A549 (cell line): ENCODE measurements at regions not wholly inside any gene's neighbourhood (a gene's known extent, or its start where the extent isn't known, plus 50 kb on each side); places are given as distances from the start of the nearest gene placed in this dataset.

Source experiments
- ATAC-seq, 2 experiments: fragments of 200-7000 bp in 1 of 2; fragments of >200 bp in 1 of 2; cut with Nextera tagmentation in 1 of 2; cut with Tn5 transposase in 1 of 2; 3 replicates each; pipeline versions ENCODE4 v1.8.0 to v1.9.1; 2018 to 2020; ENCODE audit warnings: mild to moderate bottlenecking in 1 of 2, moderate library complexity in 1 of 2
- CTCF ChIA-PET: fragments of 300-600 bp; sonication (Branson Sonifier 250); formaldehyde crosslinking; extraction: SDS; loops from one replicate; lab custom pipeline; 2021; ENCODE audit warnings: antibody characterized with exemption, inconsistent platforms; lab: Yijun Ruan, JAX
- POLR2A ChIA-PET: fragments of 350-600 bp; formaldehyde crosslinking; extraction: SDS; loops from one replicate; lab custom pipeline; 2021; ENCODE audit warnings: antibody characterized with exemption, inconsistent platforms; lab: Yijun Ruan, JAX
- DNase-seq, 2 experiments: peaks; one replicate each; pipeline versions ENCODE4 v3.0.0 to v3.0.0-alpha.2; 2011 to 2016; ENCODE audit warnings: low read depth in 1 of 2, low spot score in 1 of 2
- FAIRE-seq: peaks from 2 replicates; lab custom pipeline; 2011; peaks lifted over from hg19 to GRCh38; lab: Jason Lieb, UNC
- H3K27ac ChIP-seq, 2 experiments: fragments of >200 bp; sonication (Bioruptor Twin); formaldehyde crosslinking; 3 replicates each; pipeline ENCODE4 v1.5.1; 2016 to 2017
- H3K4me1 ChIP-seq: fragments of >200 bp; sonication (Bioruptor Twin); formaldehyde crosslinking; 3 replicates; pipeline ENCODE4 v1.6.1; 2016
- H3K4me2 ChIP-seq: fragments of >200 bp; sonication (Bioruptor Twin); formaldehyde crosslinking; 3 replicates; pipeline ENCODE4 v1.6.1; 2016
- H3K4me3 ChIP-seq: fragments of >200 bp; sonication (Bioruptor Twin); formaldehyde crosslinking; 3 replicates; pipeline ENCODE4 v1.5.1; 2016
- H3K9me3 ChIP-seq: fragments of >200 bp; sonication (Bioruptor Twin); formaldehyde crosslinking; 3 replicates; pipeline ENCODE4 v1.6.1; 2016
- BCL3 ChIP-seq: fragments of >200 bp; sonication (Bioruptor Twin); formaldehyde crosslinking; IDR thresholded peaks from 3 replicates; pipeline ENCODE4 v1.6.1; 2016
- BHLHE40 ChIP-seq: IDR thresholded peaks from 2 replicates; pipeline ENCODE4 v1.6.1; 2012; ENCODE audit warnings: low read depth, low read length, inconsistent platforms
- CBX8 ChIP-seq: fragments of 200-600 bp; sonication (generic); IDR thresholded peaks from 2 replicates; pipeline ENCODE4 v1.6.1; 2016
- CEBPB ChIP-seq, 2 experiments: fragments of >200 bp in 1 of 2; sonication (Bioruptor Twin) in 1 of 2; formaldehyde crosslinking in 1 of 2; IDR thresholded peaks; 2 replicates each; pipeline ENCODE4 v1.6.1; 2012 to 2016
- CHD2 ChIP-seq: fragments of 150-350 bp; IDR thresholded peaks from 2 replicates; pipeline ENCODE4 v1.6.1; 2014; ENCODE audit warnings: low read length; ENCODE audit not compliant: partially characterized antibody
- CTCF ChIP-seq: fragments of >200 bp; sonication (Bioruptor Twin); formaldehyde crosslinking; IDR thresholded peaks from 3 replicates; pipeline ENCODE4 v1.5.1; 2016
- ELK1 ChIP-seq: fragments of 150-350 bp; IDR thresholded peaks from 2 replicates; pipeline ENCODE4 v1.6.1; 2014; ENCODE audit warnings: low read depth, mild to moderate bottlenecking, low read length
- FOSB ChIP-seq: fragments of 250-450 bp; sonication (Bioruptor Pico); IDR thresholded peaks from 2 replicates; pipeline ENCODE4 v1.5.0; 2020; ENCODE audit warnings: mild to moderate bottlenecking, moderate library complexity
- FOSL2 ChIP-seq, 2 experiments: fragments of 450-650 bp in 1 of 2; fragments of >200 bp in 1 of 2; sonication (Bioruptor Twin) in 1 of 2; formaldehyde crosslinking; IDR thresholded peaks; 2 replicates each; pipeline versions ENCODE4 v1.5.0 to v1.6.1; 2016 to 2020; ENCODE audit warnings: mild to moderate bottlenecking in 1 of 2, moderate library complexity in 1 of 2
- HEYL ChIP-seq: fragments of 250-450 bp; sonication (Bioruptor Pico); IDR thresholded peaks from 2 replicates; pipeline ENCODE4 v1.8.0; 2021; ENCODE audit warnings: mild to moderate bottlenecking, moderate library complexity
- HMGXB4 ChIP-seq: fragments of 250-450 bp; sonication (Bioruptor Pico); IDR thresholded peaks from 2 replicates; pipeline ENCODE4 v1.5.0; 2021; ENCODE audit warnings: mild to moderate bottlenecking, moderate library complexity, borderline replicate concordance
- HOXB5 ChIP-seq: fragments of 250-450 bp; sonication (Bioruptor Pico); IDR thresholded peaks from 2 replicates; pipeline ENCODE4 v1.5.0; 2020; ENCODE audit warnings: mild to moderate bottlenecking, moderate library complexity
- JUN ChIP-seq, 2 experiments: fragments of >200 bp; sonication (Bioruptor Twin); formaldehyde crosslinking; IDR thresholded peaks; 2 replicates in 1 of 2; 3 replicates in 1 of 2; pipeline ENCODE4 v1.6.1; 2016 to 2017
- JUNB ChIP-seq: fragments of >200 bp; sonication (Bioruptor Twin); formaldehyde crosslinking; IDR thresholded peaks from 2 replicates; pipeline ENCODE4 v1.6.1; 2016
- MAFK ChIP-seq: fragments of 450-650 bp; IDR thresholded peaks from 2 replicates; pipeline ENCODE4 v1.6.1; 2014; ENCODE audit not compliant: partially characterized antibody
- MAX ChIP-seq: IDR thresholded peaks from 2 replicates; pipeline ENCODE4 v1.6.1; 2012
- MYC ChIP-seq: IDR thresholded peaks from 2 replicates; pipeline ENCODE4 v1.6.1; 2012; ENCODE audit warnings: mild to moderate bottlenecking, inconsistent platforms, low read length, improper control_type of control experiment, borderline replicate concordance
- NR3C1 ChIP-seq: fragments of >200 bp; sonication (Bioruptor Twin); formaldehyde crosslinking; IDR thresholded peaks from 3 replicates; pipeline ENCODE4 v1.6.1; 2017
- PBX3 ChIP-seq: IDR thresholded peaks from 2 replicates; pipeline ENCODE4 v1.6.1; 2012
- PHF8 ChIP-seq: fragments of 200-600 bp; sonication (generic); IDR thresholded peaks from 2 replicates; pipeline ENCODE4 v1.6.1; 2016; ENCODE audit warnings: low read depth, mild to moderate bottlenecking, antibody characterized with exemption, moderate library complexity, borderline replicate concordance
- RAD21 ChIP-seq, 2 experiments: fragments of >200 bp in 1 of 2; sonication (Bioruptor Twin) in 1 of 2; formaldehyde crosslinking in 1 of 2; IDR thresholded peaks in 1 of 2; conservative IDR thresholded peaks in 1 of 2; 2 replicates in 1 of 2; 3 replicates in 1 of 2; pipeline ENCODE4 v1.6.1; 2012 to 2018; ENCODE audit warnings: inconsistent platforms in 1 of 2
- REST ChIP-seq: fragments of 200-600 bp; sonication (generic); IDR thresholded peaks from 2 replicates; pipeline ENCODE4 v1.6.1; 2016; ENCODE audit warnings: antibody characterized with exemption, mild to moderate bottlenecking, moderate library complexity
- TFCP2L1 ChIP-seq: fragments of 250-450 bp; sonication (Bioruptor Pico); IDR thresholded peaks from 2 replicates; pipeline ENCODE4 v1.5.0; 2021; ENCODE audit warnings: mild to moderate bottlenecking
- ZC3H11A ChIP-seq: fragments of 450-650 bp; IDR thresholded peaks from 2 replicates; pipeline ENCODE4 v1.6.1; 2014; ENCODE audit warnings: antibody characterized with exemption, mild to moderate bottlenecking
- ZNF302 ChIP-seq: fragments of 250-450 bp; sonication (Bioruptor Pico); IDR thresholded peaks from 2 replicates; pipeline ENCODE4 v1.9.0; 2021; ENCODE audit warnings: inconsistent platforms, mild to moderate bottlenecking, moderate library complexity
- WGBS: methylation state at CpG from one replicate; pipeline ENCODE4 v1.1.6; 2017; ENCODE audit errors: missing lambda C conversion rate; 5-methylcytosine and 5-hydroxymethylcytosine counted together

- TF ChIP-seq PBX3 (no peak), PHF8 (no peak), HOXB5 (CRISPR knock-in tag) (no peak), CTCF (no peak), RAD21 (conservative IDR thresholded peaks at IDR 0.05 in 1 of 2, IDR thresholded peaks at IDR 0.05 in 1 of 2) (no peak), CHD2 (no peak), FOSB (no peak), HEYL (CRISPR knock-in tag) (no peak), ZNF302 (CRISPR knock-in tag) (no peak), CEBPB (IDR thresholded peaks at IDR 0.05) (no peak), NR3C1 (no peak), HMGXB4 (no peak), CBX8 (no peak), FOSL2 (IDR thresholded peaks at IDR 0.05) (no peak), FOSL2 (CRISPR knock-in tag; IDR thresholded peaks at IDR 0.05) (no peak), MYC (no peak), ELK1 (no peak), ZC3H11A (no peak)
- no peaks in the 10 kb centered on the region for H3K4me1 ChIP-seq
- no peak for DNase-seq
- H3K4me2 ChIP-seq = no peak overlapping the region
- ATAC-seq = no peak
- H3K27ac ChIP-seq = no peak overlapping the region
- CTCF ChIA-PET = no interaction called here
- no peaks in the 10 kb centered on the region for H3K9me3 ChIP-seq
- POLR2A ChIA-PET = interaction anchor here (0.6 kb wide), 1 partner anchor 190 kb away, joined by 3 read pairs; no protein-coding TSS in a partner anchor
- 17% methylated on average over 8 of the region's 8 CpGs for WGBS
- H3K4me3 ChIP-seq = no peak overlapping the region
- no peak for FAIRE-seq
Observed at GRCh38 chr2:220935789-220936321, 636.2 kb downstream of the EPHA4 start.

- Histone ChIP-seq H3K4me2 (no peak overlapping the region), H3K4me1 (no peaks in the 10 kb centered on the region), H3K27ac (no peak overlapping the region), H3K9me3 (no peaks in the 10 kb centered on the region), H3K4me3 (no peak overlapping the region)
- CTCF ChIA-PET = no interaction called here
- DNase-seq (no peak), FAIRE-seq (no peak), ATAC-seq (no peak)
- WGBS = 33% methylated on average over 4 of the region's 4 CpGs
- POLR2A ChIA-PET = no interaction called here
- TF ChIP-seq MAFK (no peak), BCL3 (no peak), CHD2 (no peak), TFCP2L1 (CRISPR knock-in tag) (no peak), MAX (no peak), JUN (IDR thresholded peaks at IDR 0.05) (no peak), REST (no peak), MYC (no peak), BHLHE40 (no peak), RAD21 (conservative IDR thresholded peaks at IDR 0.05 in 1 of 2, IDR thresholded peaks at IDR 0.05 in 1 of 2) (no peak), JUNB (no peak), PHF8 (no peak)
Observed at GRCh38 chr2:220936641-220937197, 635.4 kb downstream of the EPHA4 start.
